Natural killer cell (primary cell): ENCODE measurements at regions not wholly inside any gene's neighbourhood (a gene's known extent, or its start where the extent isn't known, plus 50 kb on each side); places are given as distances from the start of the nearest gene placed in this dataset.

Experiments used
- ATAC-seq, 3 donors: fragments of 150-1000 bp in 2 of 3; fragments of 200-7000 bp in 1 of 3; cut with Tn5 transposase; 1 replicate in 1 of 3; 2 replicates in 2 of 3; pipeline ENCODE4 v1.10.0; 2021; ENCODE audit warnings: mild to moderate bottlenecking in 2 of 3, moderate library complexity in 2 of 3
- DNase-seq, 2 donors: peaks; one replicate each; pipeline versions ENCODE4 v3.0.0 to v3.0.0-alpha.2; 2013 to 2021; ENCODE audit warnings: mixed read lengths in 1 of 2
- H3K27ac ChIP-seq: one replicate; pipeline ENCODE4 v1.5.1; 2013; ENCODE audit warnings: mild to moderate bottlenecking, low read length
- H3K27me3 ChIP-seq: one replicate; pipeline ENCODE4 v1.6.1; 2013; ENCODE audit warnings: low read length; ENCODE audit not compliant: control insufficient read depth, insufficient read depth
- H3K36me3 ChIP-seq: one replicate; pipeline ENCODE4 v1.6.1; 2013; ENCODE audit warnings: low read length; ENCODE audit not compliant: control insufficient read depth, insufficient read depth
- H3K4me1 ChIP-seq: one replicate; pipeline ENCODE4 v1.6.1; 2013; ENCODE audit warnings: low read length; ENCODE audit not compliant: control insufficient read depth, insufficient read depth
- H3K4me3 ChIP-seq: one replicate; pipeline ENCODE4 v1.5.1; 2013; ENCODE audit warnings: low read length
- H3K9me3 ChIP-seq: one replicate; pipeline ENCODE4 v1.6.1; 2013; ENCODE audit warnings: low read length; ENCODE audit not compliant: control insufficient read depth, insufficient read depth
- H3K27ac Mint-ChIP-seq, 2 donors: one replicate each; pipeline ENCODE4 v1.8.0; 2022; ENCODE audit warnings: mild to moderate bottlenecking in 2 of 2, mixed read lengths in 2 of 2, moderate library complexity in 1 of 2
- H3K27me3 Mint-ChIP-seq, 2 donors: one replicate each; pipeline ENCODE4 v1.8.0; 2022; ENCODE audit warnings: low read depth in 2 of 2, mixed read lengths in 2 of 2
- H3K36me3 Mint-ChIP-seq: one replicate; pipeline ENCODE4 v1.8.0; 2022; ENCODE audit warnings: mixed read lengths
- H3K4me1 Mint-ChIP-seq, 2 donors: one replicate each; pipeline ENCODE4 v1.8.0; 2022; ENCODE audit warnings: mixed read lengths in 2 of 2
- H3K4me3 Mint-ChIP-seq: one replicate; pipeline ENCODE4 v1.8.0; 2022; ENCODE audit warnings: mild to moderate bottlenecking, moderate library complexity, mixed read lengths
- H3K9me3 Mint-ChIP-seq, 2 donors: one replicate each; pipeline ENCODE4 v1.8.0; 2022; ENCODE audit warnings: mixed read lengths in 2 of 2
- CTCF ChIP-seq: fragments of 200-600 bp; IDR thresholded peaks from one replicate; pipeline ENCODE4 v1.8.0; 2022; ENCODE audit warnings: antibody characterized with exemption
- WGBS: methylation state at CpG from one replicate; pipeline ENCODE4 v1.1.7; 2013; ENCODE audit warnings: missing lambda C conversion rate; ENCODE audit not compliant: insufficient coverage; 5-methylcytosine and 5-hydroxymethylcytosine counted together
- intact Hi-C: fragments of 100-400 bp; cut with micrococcal nuclease; formaldehyde crosslinking; loops from one replicate; pipeline ENCODE4 v1.14.2; 2022

- DNase-seq (no peak), ATAC-seq (no peak)
- intact Hi-C loops, result no loop called here
- Histone ChIP-seq H3K4me3 (no peak overlapping the region), H3K9me3 (no peaks in the 10 kb centered on the region), H3K36me3 (no peaks in the 10 kb centered on the region), H3K27me3 (no peaks in the 10 kb centered on the region), H3K4me1 (no peaks in the 10 kb centered on the region), H3K27ac (no peak overlapping the region)
- Mint-ChIP-seq H3K27ac (no peak overlapping the region), H3K4me3 (no peak overlapping the region), H3K9me3 (peaks cover 26 to 28% of the 10 kb centered on the region in 2 donors), H3K27me3 (no peaks in the 10 kb centered on the region), H3K36me3 (peaks cover 39% of the 10 kb centered on the region), H3K4me1 (no peaks in the 10 kb centered on the region)
- WGBS, result 79% methylated on average over 2 of the region's 2 CpGs
- no peak for TF ChIP-seq CTCF
Observed at GRCh38 chr10:81534991-81535390, 340.0 kb upstream of the NRG3 start.

DNA sequence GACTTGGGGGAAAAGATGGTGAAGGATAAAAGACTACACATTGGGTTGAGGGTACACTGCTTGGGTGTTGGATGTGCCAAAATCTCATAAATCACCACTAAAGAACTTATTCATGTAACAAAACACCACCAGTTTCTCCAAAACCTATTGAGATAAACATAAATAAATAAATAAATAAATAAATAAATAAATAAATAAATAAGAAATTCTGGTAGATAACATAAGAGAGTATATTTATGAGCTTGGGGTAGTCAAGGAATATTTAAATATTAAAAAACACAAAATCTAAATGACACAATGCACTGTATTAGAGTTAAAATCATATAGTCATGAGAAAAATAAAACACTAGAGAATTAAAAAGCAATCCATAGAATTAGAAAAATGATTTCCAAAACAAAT is 333.5 kb upstream of the NRG3 start:
- TF ChIP-seq CTCF, result no peak
- H3K36me3 ChIP-seq, result no peaks in the 10 kb centered on the region
- H3K27ac ChIP-seq, result no peak overlapping the region
- no peak overlapping the region for H3K4me3 Mint-ChIP-seq
- H3K4me1 ChIP-seq, result no peaks in the 10 kb centered on the region
- ATAC-seq (no peak), DNase-seq (no peak)
- H3K9me3 Mint-ChIP-seq, result peaks cover 21 to 24% of the 10 kb centered on the region in 2 donors
- H3K4me1 Mint-ChIP-seq, result no peaks in the 10 kb centered on the region
- no peaks in the 10 kb centered on the region for H3K9me3 ChIP-seq
- H3K36me3 Mint-ChIP-seq, result peaks cover 30% of the 10 kb centered on the region
- no peak overlapping the region for H3K27ac Mint-ChIP-seq
- H3K27me3 ChIP-seq, result no peaks in the 10 kb centered on the region
- intact Hi-C loops, result no loop called here
- H3K4me3 ChIP-seq, result no peak overlapping the region
- H3K27me3 Mint-ChIP-seq, result no peaks in the 10 kb centered on the region

- Mint-ChIP-seq H3K27me3 (no peaks in the 10 kb centered on the region), H3K4me1 (no peaks in the 10 kb centered on the region), H3K4me3 (no peak overlapping the region), H3K36me3 (peaks cover 14% of the 10 kb centered on the region), H3K9me3 (peaks cover 12 to 18% of the 10 kb centered on the region in 2 donors), H3K27ac (no peak overlapping the region)
- Histone ChIP-seq H3K4me1 (no peaks in the 10 kb centered on the region), H3K27ac (no peak overlapping the region), H3K27me3 (no peaks in the 10 kb centered on the region), H3K36me3 (no peaks in the 10 kb centered on the region), H3K4me3 (no peak overlapping the region), H3K9me3 (peaks cover 16% of the 10 kb centered on the region)
- DNase-seq (no peak), ATAC-seq (no peak)
- no peak for TF ChIP-seq CTCF
- intact Hi-C loops, result no loop called here
- WGBS, result 85% methylated on average over 5 of the region's 5 CpGs
Observed at GRCh38 chr10:81546243-81546642, 328.8 kb upstream of the NRG3 start.

GRCh38 chr10:81548160-81548559 is 326.8 kb upstream of the NRG3 start:
- Mint-ChIP-seq H3K27ac (no peak overlapping the region), H3K4me1 (no peaks in the 10 kb centered on the region), H3K27me3 (no peaks in the 10 kb centered on the region), H3K9me3 (peaks cover 14 to 27% of the 10 kb centered on the region in 2 donors), H3K4me3 (no peak overlapping the region), H3K36me3 (peaks cover 14% of the 10 kb centered on the region)
- TF ChIP-seq CTCF, result no peak
- Histone ChIP-seq H3K9me3 (peaks cover 16% of the 10 kb centered on the region), H3K4me1 (no peaks in the 10 kb centered on the region), H3K36me3 (no peaks in the 10 kb centered on the region), H3K27me3 (no peaks in the 10 kb centered on the region), H3K4me3 (no peak overlapping the region), H3K27ac (no peak overlapping the region)
- no peak for ATAC-seq
- intact Hi-C loops, result no loop called here
- WGBS, result 88% methylated on average over 3 of the region's 3 CpGs
- DNase-seq, result no peak
